ENCODE measurements at regions not wholly inside any gene's neighbourhood (a gene's known extent, or its start where the extent isn't known, plus 50 kb on each side); places are given as distances from the start of the nearest gene placed in this dataset.

DNA sequence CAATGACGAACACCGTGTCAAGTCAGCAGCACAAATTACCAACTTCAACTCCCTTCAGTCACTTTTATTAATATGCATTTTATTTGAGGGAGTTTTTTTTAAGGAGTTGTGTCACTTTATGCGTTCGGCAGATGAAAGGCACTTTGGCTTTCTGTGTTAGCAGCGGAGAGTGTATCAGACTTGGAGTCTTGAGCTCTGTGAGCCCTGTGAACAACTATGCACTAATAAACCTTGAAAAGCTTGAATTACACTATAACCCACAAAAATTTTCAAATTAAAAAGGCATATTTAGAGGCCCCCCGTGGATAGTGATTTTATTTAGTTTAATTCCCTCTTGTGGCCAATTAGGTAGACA is 335.3 kb upstream of the NT5E start:
- Histone ChIP-seq H3K4me1 (peaks cover 0 to 9% (median 0%) of the 10 kb centered on the region in 4 donors), H3K9me3 (no peaks in the 10 kb centered on the region), H3K4me3 (peak overlapping the region in 1 of 4 donors; percentile 28), H3K27me3 (no peaks in the 10 kb centered on the region), H3K27ac (no peak overlapping the region), H3K36me3 (no peaks in the 10 kb centered on the region)
- TF ChIP-seq EP300 (IDR thresholded peaks at IDR 0.05): no peak
- no peak for TF ChIP-seq POLR2A (IDR thresholded peaks at IDR 0.05)
- TF ChIP-seq, protein P1, sequence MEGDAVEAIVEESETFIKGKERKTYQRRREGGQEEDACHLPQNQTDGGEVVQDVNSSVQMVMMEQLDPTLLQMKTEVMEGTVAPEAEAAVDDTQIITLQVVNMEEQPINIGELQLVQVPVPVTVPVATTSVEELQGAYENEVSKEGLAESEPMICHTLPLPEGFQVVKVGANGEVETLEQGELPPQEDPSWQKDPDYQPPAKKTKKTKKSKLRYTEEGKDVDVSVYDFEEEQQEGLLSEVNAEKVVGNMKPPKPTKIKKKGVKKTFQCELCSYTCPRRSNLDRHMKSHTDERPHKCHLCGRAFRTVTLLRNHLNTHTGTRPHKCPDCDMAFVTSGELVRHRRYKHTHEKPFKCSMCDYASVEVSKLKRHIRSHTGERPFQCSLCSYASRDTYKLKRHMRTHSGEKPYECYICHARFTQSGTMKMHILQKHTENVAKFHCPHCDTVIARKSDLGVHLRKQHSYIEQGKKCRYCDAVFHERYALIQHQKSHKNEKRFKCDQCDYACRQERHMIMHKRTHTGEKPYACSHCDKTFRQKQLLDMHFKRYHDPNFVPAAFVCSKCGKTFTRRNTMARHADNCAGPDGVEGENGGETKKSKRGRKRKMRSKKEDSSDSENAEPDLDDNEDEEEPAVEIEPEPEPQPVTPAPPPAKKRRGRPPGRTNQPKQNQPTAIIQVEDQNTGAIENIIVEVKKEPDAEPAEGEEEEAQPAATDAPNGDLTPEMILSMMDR (IDR thresholded peaks at IDR 0.05): no peak
- WGBS, 2 donors: 44 to 51% methylated on average over 6 of the region's 6 CpGs
- no peak for DNase-seq (ENCODE audit: low spot score in 2 of 2)

DNA sequence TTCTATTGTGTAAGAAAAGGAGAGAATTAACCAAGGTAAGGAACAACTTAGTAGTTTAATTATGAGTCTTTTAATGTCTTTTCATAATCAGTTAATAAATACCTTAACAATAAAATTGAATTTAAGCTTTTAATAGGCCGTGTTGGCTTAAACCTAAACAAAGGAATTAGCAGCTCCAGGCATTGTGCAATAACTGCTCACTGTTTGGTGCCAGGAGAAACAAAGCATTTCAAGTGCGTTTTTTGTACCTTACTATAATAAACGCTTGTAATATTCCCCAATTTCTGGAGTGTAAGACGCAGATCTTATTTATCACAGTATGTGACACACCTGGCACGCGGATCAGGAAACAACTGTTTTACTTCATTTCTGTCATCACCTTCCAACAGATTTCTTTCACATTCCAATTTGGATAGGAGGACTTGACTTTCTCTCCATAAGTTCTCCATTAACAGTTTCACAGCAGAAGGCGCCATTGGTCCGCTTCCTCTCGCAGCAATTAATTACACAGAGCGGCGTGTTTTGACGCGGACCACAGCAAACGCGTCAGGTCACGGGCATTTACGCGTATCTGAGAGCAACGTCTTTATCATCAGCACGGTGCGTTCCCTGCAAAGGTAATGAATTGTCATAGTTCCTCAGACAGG is 335.8 kb upstream of the NT5E start:
- no peaks in the 10 kb centered on the region for H3K36me3 ChIP-seq
- DNase-seq (ENCODE audit: low spot score in 2 of 2): peak; percentile 27 to 31
- no peak overlapping the region for H3K27ac ChIP-seq
- peak in 1 of 2 donors; percentile 37 for TF ChIP-seq EP300 (IDR thresholded peaks at IDR 0.05)
- TF ChIP-seq POLR2A (IDR thresholded peaks at IDR 0.05): no peak
- TF ChIP-seq, protein P1 (IDR thresholded peaks at IDR 0.05): no peak
- H3K4me1 ChIP-seq: peaks cover 0 to 9% (median 0%) of the 10 kb centered on the region in 4 donors
- H3K9me3 ChIP-seq: no peaks in the 10 kb centered on the region
- 44 to 51% methylated on average over 21 of the region's 21 CpGs for WGBS, 2 donors
- peak overlapping the region in 1 of 4 donors; percentile 28 for H3K4me3 ChIP-seq
- H3K27me3 ChIP-seq: no peaks in the 10 kb centered on the region

DNA sequence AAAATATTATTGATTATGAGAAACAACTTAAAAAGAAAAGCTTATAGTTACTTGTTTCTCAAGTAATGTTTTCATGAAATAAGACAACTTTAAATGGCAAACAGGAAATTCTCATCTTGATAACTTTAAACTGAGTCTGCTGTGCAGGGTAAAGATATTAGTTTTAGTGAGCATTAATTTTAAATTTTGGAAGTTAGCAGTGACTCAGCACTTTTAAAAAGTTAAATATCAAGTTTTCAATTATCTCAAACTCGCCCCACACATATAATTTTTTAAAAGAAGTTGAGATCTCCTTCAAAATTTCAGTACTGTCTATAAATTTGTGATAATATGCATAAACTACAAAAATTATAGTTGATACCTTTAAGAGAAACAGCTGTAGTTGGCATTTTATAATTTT is 337.3 kb upstream of the NT5E start:
- Histone ChIP-seq H3K4me1 (peaks cover 0 to 9% (median 0%) of the 10 kb centered on the region in 4 donors), H3K9me3 (no peaks in the 10 kb centered on the region), H3K4me3 (no peak overlapping the region), H3K36me3 (no peaks in the 10 kb centered on the region), H3K27ac (no peak overlapping the region), H3K27me3 (no peaks in the 10 kb centered on the region)
- WGBS, 2 donors: 85 to 91% methylated on average over 1 of the region's 1 CpG
- no peak for DNase-seq (ENCODE audit: low spot score in 2 of 2)
- TF ChIP-seq EP300 (IDR thresholded peaks at IDR 0.05) (no peak), POLR2A (IDR thresholded peaks at IDR 0.05) (no peak)
- TF ChIP-seq, protein P1 (IDR thresholded peaks at IDR 0.05): no peak

DNA sequence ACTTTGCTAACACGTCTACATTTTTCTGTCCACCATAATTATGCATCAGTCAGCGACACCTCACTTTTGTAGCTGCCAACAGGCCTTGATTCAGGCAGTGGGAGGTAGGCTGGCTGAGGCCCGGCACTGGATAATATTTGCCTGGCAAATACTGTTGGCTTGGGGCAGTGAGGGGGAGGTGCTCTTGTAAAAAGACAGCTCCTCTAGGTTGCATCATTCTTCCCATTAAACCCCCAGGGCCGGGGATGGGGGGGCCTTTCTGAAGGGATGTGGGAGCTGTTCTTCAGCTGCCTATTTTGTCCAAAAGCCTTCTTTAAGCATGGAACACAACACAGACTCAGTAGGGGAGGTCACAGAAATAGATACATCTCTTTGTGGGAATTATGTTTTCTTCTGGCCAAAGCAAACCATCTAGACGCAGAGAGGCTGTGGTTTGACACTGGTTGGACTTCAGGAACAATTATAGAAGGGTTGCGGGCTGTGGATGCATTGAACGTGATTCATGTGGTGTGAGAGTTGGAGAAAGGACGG is 338.3 kb upstream of the NT5E start:
- no peak overlapping the region for H3K4me3 ChIP-seq
- H3K4me1 ChIP-seq: peaks cover 0 to 9% (median 0%) of the 10 kb centered on the region in 4 donors
- no peaks in the 10 kb centered on the region for H3K27me3 ChIP-seq
- TF ChIP-seq, protein P1 (IDR thresholded peaks at IDR 0.05): no peak
- TF ChIP-seq EP300 (IDR thresholded peaks at IDR 0.05) (no peak), POLR2A (IDR thresholded peaks at IDR 0.05) (no peak)
- DNase-seq (ENCODE audit: low spot score in 2 of 2): no peak
- no peak overlapping the region for H3K27ac ChIP-seq
- 56% methylated on average over 8 of the region's 8 CpGs for WGBS, 2 donors
- H3K9me3 ChIP-seq: no peaks in the 10 kb centered on the region
- H3K36me3 ChIP-seq: no peaks in the 10 kb centered on the region

DNA sequence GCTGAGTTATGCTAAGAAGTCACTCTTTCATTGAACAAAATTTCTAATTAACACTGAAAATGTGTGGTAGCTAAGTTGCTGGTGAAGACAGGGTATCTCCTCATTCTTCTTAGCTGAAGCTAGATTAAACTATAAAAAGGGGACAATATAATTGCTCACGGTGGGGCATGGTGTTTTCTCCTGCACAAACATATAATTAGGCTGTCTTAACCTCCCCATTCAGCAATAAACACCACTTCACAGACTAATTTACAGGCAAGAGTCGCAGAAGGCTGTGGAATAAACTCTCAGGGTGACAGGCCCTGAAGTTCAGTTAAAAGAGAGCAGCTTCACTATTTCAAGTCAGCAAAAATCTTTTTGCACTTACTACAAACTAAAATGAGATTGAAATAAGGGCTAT is 338.9 kb upstream of the NT5E start:
- no peaks in the 10 kb centered on the region for H3K9me3 ChIP-seq
- peaks cover 0 to 9% (median 0%) of the 10 kb centered on the region in 4 donors for H3K4me1 ChIP-seq
- DNase-seq (ENCODE audit: low spot score in 2 of 2): no peak
- TF ChIP-seq, protein P1 (IDR thresholded peaks at IDR 0.05): no peak
- TF ChIP-seq POLR2A (IDR thresholded peaks at IDR 0.05) (no peak), EP300 (IDR thresholded peaks at IDR 0.05) (no peak)
- no peaks in the 10 kb centered on the region for H3K27me3 ChIP-seq
- H3K27ac ChIP-seq: no peak overlapping the region
- WGBS, 2 donors: 47 to 48% methylated on average over 2 of the region's 2 CpGs
- H3K36me3 ChIP-seq: no peaks in the 10 kb centered on the region
- H3K4me3 ChIP-seq: no peak overlapping the region
